Adipocyte (in vitro differentiated cells): ENCODE measurements at regions not wholly inside any gene's neighbourhood (a gene's known extent, or its start where the extent isn't known, plus 50 kb on each side); places are given as distances from the start of the nearest gene placed in this dataset.

Experiments
- DNase-seq: peaks from one replicate; pipeline ENCODE4 v3.0.0-alpha.2; 2015; ENCODE audit warnings: low read depth
- H3K27me3 ChIP-seq: replicated peaks from 2 replicates; pipeline ENCODE4 v1.7.0; 2013; ENCODE audit warnings: mild to moderate bottlenecking, low read length, moderate library complexity; ENCODE audit not compliant: control insufficient read depth, insufficient read depth
- H3K36me3 ChIP-seq: 2 replicates; pipeline ENCODE4 v1.7.0; 2013; ENCODE audit warnings: low read length, mild to moderate bottlenecking, moderate library complexity; ENCODE audit not compliant: control insufficient read depth, insufficient read depth, severe bottlenecking
- H3K4me1 ChIP-seq: 2 replicates; pipeline ENCODE4 v1.7.0; 2013; ENCODE audit warnings: mild to moderate bottlenecking, low read length, moderate library complexity; ENCODE audit not compliant: control insufficient read depth, insufficient read depth
- H3K4me3 ChIP-seq: 2 replicates; pipeline ENCODE4 v1.7.0; 2013; ENCODE audit warnings: mild to moderate bottlenecking, low read length, moderate library complexity
- H3K9ac ChIP-seq: 2 replicates; pipeline ENCODE4 v1.7.0; 2013; ENCODE audit warnings: mild to moderate bottlenecking, low read length, moderate library complexity
- H3K9me3 ChIP-seq: 2 replicates; pipeline ENCODE4 v1.7.0; 2013; ENCODE audit warnings: mild to moderate bottlenecking, low read length, moderate library complexity; ENCODE audit not compliant: control insufficient read depth

DNA sequence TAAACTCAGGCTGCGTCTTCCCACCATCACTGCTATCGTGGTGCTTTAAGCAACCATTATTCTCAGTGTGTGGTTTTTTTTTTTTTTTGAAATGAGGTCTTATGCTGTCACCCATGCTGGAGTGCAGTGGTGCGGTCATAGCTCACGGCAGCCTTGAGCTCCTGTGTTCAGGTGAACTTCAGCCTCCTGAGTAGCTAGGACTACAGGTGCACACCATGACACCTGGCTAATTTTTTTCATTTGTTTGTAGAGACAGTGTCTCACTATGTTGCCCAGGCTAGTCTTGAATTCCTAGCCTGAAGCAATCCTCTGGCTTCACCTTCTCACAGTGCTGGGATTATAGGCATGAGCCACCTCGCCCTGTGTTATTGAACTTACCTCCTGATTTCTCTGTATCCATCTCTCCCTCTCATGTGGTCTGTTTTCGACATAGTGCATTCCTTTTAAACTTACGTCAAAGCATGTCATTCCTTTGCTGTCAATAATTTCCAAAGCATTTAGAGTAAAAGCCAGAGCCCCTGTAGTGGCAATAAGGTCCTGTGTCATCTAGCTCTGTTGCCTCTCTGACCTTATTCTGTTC, 255.5 kb downstream of the SNAPC1 start:
- no peak for DNase-seq
- H3K9ac ChIP-seq, result no peak overlapping the region
- H3K4me1 ChIP-seq, result peaks cover 10% of the 10 kb centered on the region
- H3K36me3 ChIP-seq, result no peaks in the 10 kb centered on the region
- no peaks in the 10 kb centered on the region for H3K27me3 ChIP-seq
- H3K4me3 ChIP-seq, result no peak overlapping the region
- H3K9me3 ChIP-seq, result no peaks in the 10 kb centered on the region

DNA sequence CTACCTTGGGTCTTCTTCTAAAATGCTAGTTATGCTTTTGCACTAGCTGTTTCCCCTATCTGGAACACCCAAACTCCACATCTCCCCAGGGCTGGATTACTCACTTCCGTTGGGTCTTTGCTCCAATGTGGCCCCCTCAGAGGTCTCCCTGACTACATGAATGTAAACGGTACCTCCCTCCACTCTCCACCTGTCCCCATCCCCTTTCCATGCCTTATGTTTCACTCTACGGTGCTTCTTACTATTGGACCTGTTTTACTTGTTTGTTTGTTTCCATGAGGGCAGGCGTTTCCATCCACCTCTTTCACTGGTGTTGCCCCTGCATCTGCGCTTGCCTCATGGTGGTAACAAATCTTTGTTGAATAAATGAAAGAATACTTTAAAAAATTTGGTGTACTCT, 256.4 kb downstream of the SNAPC1 start:
- Histone ChIP-seq H3K4me1 (peaks cover 10% of the 10 kb centered on the region), H3K4me3 (no peak overlapping the region), H3K36me3 (no peaks in the 10 kb centered on the region), H3K27me3 (no peaks in the 10 kb centered on the region), H3K9me3 (no peaks in the 10 kb centered on the region), H3K9ac (no peak overlapping the region)
- DNase-seq, result no peak

DNA sequence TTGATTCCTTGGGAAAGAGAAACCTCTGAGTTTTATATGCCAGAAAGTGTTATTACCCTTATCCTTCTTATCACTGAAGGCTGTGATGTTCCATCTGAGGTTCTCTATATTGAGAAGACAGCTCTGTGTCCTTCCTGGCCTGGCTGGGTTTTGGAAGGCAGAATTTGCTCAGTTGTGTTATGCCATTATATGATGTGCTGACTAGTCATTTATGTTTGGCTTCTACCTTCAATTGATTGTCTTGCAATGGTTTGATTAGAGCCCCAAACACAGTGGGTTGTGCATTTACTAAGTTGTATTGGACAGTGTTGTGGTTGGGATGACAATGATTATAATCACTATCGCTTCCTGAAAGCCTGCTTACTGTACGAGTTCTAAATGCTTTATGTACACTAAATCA, 265.7 kb downstream of the SNAPC1 start:
- H3K4me3 ChIP-seq, result no peak overlapping the region
- no peaks in the 10 kb centered on the region for H3K4me1 ChIP-seq
- DNase-seq, result no peak
- no peaks in the 10 kb centered on the region for H3K36me3 ChIP-seq
- H3K9ac ChIP-seq, result no peak overlapping the region
- H3K27me3 ChIP-seq, result no peaks in the 10 kb centered on the region
- H3K9me3 ChIP-seq, result peaks cover 6% of the 10 kb centered on the region

DNA sequence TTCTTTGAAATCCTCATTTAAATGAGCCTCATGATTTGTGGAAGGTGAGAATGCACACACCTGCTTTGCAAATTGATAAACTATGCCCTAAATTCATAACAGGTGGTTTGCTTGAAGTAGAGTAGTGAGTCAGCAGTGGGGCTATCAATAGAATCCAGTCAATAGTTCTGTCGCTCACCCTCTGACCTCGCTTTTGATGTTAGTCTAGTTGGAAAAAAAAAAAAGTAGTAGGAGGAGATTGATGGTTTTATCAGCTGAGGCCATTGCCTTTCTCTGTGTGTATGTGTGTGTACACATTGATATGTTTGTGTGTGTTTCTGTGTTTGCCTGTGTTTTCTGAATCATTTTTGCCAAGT, 267.3 kb downstream of the SNAPC1 start:
- Histone ChIP-seq H3K4me3 (no peak overlapping the region), H3K4me1 (no peaks in the 10 kb centered on the region), H3K9me3 (peaks cover 6% of the 10 kb centered on the region), H3K36me3 (no peaks in the 10 kb centered on the region), H3K27me3 (no peaks in the 10 kb centered on the region), H3K9ac (no peak overlapping the region)
- no peak for DNase-seq

DNA sequence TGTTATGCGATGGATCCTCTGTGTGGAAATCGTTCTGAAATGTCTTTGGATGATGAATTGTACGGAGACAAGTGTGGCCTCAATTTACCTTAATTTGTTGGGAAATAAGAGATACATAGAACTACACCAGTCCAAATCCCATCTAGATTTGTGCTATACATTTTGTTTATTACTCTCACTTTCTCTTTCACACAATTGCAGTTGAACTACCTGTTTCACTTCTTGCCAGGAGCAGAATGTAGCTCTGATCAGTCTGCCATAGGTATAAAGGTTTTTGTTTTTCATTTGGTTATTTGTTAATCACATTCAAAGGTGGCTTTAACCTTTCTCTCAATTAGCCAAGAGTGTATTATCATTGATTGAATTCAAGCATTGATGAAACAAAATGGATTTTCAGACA, 268.2 kb downstream of the SNAPC1 start:
- no peak for DNase-seq
- no peak overlapping the region for H3K4me3 ChIP-seq
- H3K27me3 ChIP-seq, result no peaks in the 10 kb centered on the region
- H3K4me1 ChIP-seq, result no peaks in the 10 kb centered on the region
- no peaks in the 10 kb centered on the region for H3K9me3 ChIP-seq
- no peak overlapping the region for H3K9ac ChIP-seq
- H3K36me3 ChIP-seq, result no peaks in the 10 kb centered on the region

DNA sequence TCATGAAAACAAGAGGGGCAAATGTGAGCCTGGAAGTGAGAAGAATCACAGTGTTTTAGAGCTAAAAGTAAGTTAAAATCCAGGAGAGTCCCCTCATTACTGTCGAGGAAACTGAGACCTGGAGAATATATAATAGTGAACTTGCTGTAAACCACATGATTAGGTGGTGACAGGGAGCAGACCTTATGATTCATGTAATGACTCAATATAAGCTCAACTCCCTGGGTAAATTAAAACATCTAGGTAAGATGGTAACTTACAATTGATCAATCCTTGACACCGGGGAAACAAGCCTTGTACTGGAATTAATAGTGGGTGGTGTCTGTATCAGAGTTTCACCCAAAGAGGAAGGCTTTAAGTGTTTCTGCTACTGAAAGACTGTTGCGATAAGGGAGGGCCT, 269.3 kb downstream of the SNAPC1 start:
- Histone ChIP-seq H3K4me1 (no peaks in the 10 kb centered on the region), H3K9me3 (no peaks in the 10 kb centered on the region), H3K27me3 (no peaks in the 10 kb centered on the region), H3K36me3 (no peaks in the 10 kb centered on the region), H3K9ac (no peak overlapping the region), H3K4me3 (no peak overlapping the region)
- no peak for DNase-seq

DNA sequence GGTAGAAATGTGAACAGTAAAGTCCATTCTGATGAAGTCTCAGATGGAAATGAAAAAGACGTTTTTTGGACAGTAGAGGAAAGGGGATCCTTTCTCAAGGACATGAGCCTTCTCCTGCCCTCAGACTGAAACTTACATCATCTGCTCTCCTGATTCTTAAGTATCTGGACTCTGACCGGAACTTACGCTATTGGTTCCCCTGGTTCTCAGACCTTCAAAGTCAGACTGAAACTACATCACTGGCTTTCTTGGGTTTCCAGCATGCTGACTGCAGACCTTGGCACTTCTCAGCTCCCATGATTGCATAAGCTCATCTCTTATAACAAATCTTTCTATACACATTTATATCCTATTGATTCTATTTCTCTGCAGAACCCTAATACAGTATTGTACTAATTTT, 291.0 kb downstream of the SNAPC1 start:
- Histone ChIP-seq H3K4me3 (no peak overlapping the region), H3K27me3 (peaks cover 3% of the 10 kb centered on the region), H3K9me3 (no peaks in the 10 kb centered on the region), H3K4me1 (no peaks in the 10 kb centered on the region), H3K9ac (no peak overlapping the region), H3K36me3 (no peaks in the 10 kb centered on the region)
- DNase-seq, result no peak

DNA sequence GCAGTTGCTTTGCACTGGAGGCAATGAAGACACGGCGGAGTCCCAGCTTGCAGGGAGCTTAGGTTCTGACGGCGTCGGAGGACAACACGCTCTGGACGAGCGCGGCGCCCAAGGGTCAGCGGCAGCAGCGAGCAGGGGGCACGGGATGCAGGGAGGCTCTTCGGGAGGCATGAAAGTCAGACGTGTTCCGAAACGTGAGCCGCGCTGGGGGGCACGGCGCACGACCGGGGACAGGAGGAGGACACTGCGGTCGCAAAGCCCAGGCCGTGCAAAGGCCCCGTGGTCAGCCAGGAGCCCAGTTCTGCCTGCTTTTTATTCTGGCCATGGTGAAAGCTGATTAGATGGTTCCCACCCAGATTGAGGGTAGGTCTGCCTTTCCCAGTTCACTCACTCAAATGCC, 294.6 kb downstream of the SNAPC1 start:
- H3K4me3 ChIP-seq, result no peak overlapping the region
- H3K36me3 ChIP-seq, result no peaks in the 10 kb centered on the region
- no peak for DNase-seq
- H3K4me1 ChIP-seq, result no peaks in the 10 kb centered on the region
- no peaks in the 10 kb centered on the region for H3K9me3 ChIP-seq
- peaks cover 3% of the 10 kb centered on the region for H3K27me3 ChIP-seq
- H3K9ac ChIP-seq, result no peak overlapping the region

DNA sequence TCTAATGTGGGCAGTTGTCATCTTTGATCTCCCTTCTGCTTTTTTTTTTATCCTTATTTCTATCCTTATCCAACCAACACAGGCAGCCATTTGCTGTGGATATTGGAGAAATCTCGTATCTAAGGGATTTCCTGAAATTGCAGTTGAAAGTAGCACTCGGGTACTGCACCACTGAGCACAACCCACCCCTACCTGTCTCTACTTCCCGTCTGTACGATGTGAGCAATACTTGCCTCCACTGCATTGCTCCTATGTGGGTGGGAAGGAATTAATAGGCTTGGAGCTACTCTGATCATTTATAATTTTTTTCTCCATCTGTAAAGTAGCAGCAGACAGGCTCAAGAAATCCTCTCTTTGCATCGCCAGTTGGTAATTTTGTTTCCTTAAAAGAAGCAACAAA, 300.4 kb downstream of the SNAPC1 start:
- H3K4me3 ChIP-seq, result no peak overlapping the region
- no peaks in the 10 kb centered on the region for H3K4me1 ChIP-seq
- no peak for DNase-seq
- H3K36me3 ChIP-seq, result no peaks in the 10 kb centered on the region
- H3K9ac ChIP-seq, result no peak overlapping the region
- peaks cover 9% of the 10 kb centered on the region for H3K27me3 ChIP-seq
- no peaks in the 10 kb centered on the region for H3K9me3 ChIP-seq

DNA sequence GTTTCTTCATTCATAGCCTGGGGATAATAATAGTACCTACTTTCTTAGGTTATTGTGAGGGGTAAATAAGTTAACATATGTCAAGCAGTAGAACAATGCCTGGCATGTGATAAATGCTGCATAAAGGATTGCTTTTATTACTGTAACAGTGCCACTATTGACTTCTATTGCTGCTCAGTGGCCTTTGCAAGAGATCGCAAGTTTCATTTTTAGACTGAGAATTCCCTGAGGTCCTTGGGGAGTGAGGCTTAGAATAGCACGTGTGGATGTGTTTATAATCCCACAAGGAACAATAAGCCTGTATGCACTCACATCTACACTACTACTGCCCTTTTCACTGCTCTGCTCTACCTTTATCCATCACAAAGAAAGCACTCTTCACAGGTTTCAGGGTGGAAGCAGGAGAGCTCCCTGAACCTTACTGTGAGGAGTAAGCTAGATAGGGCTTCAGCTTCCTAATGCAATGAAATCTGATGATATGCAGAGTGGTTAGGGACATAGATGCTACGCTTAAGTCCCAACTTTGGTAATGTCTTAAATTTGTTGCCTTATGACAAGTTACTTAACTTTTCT, 302.6 kb downstream of the SNAPC1 start:
- Histone ChIP-seq H3K27me3 (peaks cover 9% of the 10 kb centered on the region), H3K9ac (no peak overlapping the region), H3K36me3 (no peaks in the 10 kb centered on the region), H3K4me1 (no peaks in the 10 kb centered on the region), H3K9me3 (no peaks in the 10 kb centered on the region), H3K4me3 (no peak overlapping the region)
- DNase-seq, result no peak

DNA sequence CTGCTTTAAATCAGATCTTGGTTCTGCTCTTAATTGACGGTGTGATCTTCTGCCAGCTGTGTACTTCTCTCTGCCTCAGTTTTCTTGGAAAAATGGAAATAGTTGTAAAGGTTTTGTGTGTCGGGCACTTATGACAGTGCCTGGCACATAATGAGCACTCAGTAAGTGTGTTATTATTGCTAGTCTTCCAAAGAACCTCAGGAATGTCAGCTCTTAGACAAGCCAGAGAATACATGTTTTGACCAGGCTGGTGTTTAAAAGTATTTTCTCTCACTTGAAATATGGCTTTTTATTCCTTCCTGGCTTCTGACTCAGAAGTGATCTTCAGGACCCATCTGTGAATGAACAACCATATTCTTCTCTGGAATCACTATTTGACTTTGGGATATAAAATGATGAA, 304.1 kb downstream of the SNAPC1 start:
- Histone ChIP-seq H3K4me1 (no peaks in the 10 kb centered on the region), H3K4me3 (no peak overlapping the region), H3K9ac (no peak overlapping the region), H3K36me3 (no peaks in the 10 kb centered on the region), H3K9me3 (no peaks in the 10 kb centered on the region), H3K27me3 (peaks cover 9% of the 10 kb centered on the region)
- DNase-seq, result no peak

DNA sequence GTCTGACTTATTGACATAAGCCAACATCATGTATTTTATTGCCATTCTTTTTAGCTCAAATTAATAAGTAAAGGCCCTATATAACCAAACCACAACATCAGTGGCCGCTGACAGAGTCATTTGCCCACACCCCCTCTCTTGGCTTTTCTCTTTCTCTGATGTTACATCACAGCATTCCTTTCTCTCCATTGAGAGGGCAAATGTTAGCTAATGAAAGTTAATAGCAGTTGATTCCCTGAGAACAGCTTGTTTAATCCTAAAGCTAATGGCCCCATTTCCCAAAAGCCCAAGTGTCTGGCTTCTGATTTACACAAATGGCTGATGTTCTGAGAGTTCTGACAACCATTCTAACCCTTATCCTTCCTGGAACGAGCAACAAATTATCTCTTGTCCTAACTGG, 308.8 kb downstream of the SNAPC1 start:
- Histone ChIP-seq H3K4me1 (no peaks in the 10 kb centered on the region), H3K9me3 (no peaks in the 10 kb centered on the region), H3K36me3 (no peaks in the 10 kb centered on the region), H3K4me3 (no peak overlapping the region), H3K9ac (no peak overlapping the region), H3K27me3 (no peaks in the 10 kb centered on the region)
- DNase-seq, result no peak
